Esophagus squamous epithelium (tissue), 5 donors: ENCODE measurements at regions not wholly inside any gene's neighbourhood (a gene's known extent, or its start where the extent isn't known, plus 50 kb on each side); places are given as distances from the start of the nearest gene placed in this dataset.

Experiments
- DNase-seq: peaks from one replicate; lab custom pipeline; 2025; lab: John Stamatoyannopoulos, UW
- H3K27ac ChIP-seq, 4 donors: fragments of 200-600 bp; sonication (generic); one replicate each; pipeline ENCODE4 v1.5.1; 2016 to 2019; ENCODE audit warnings: mild to moderate bottlenecking in 1 of 4
- H3K27me3 ChIP-seq, 4 donors: fragments of 200-600 bp; sonication (generic); 1 replicate in 3 of 4; 2 replicates in 1 of 4; pipeline versions ENCODE4 v1.5.1 to v1.6.0; 2017 to 2021; ENCODE audit warnings: antibody characterized with exemption in 1 of 4
- H3K36me3 ChIP-seq, 3 donors: fragments of 200-600 bp; sonication (generic); one replicate each; pipeline ENCODE4 v1.5.1; 2016 to 2019
- H3K4me1 ChIP-seq, 3 donors: fragments of 200-600 bp; sonication (generic); one replicate each; pipeline ENCODE4 v1.5.1; 2017 to 2019
- H3K4me3 ChIP-seq, 4 donors: fragments of 200-600 bp; sonication (generic); 1 replicate in 3 of 4; 2 replicates in 1 of 4; pipeline ENCODE4 v1.5.1; 2016 to 2019; ENCODE audit warnings: mild to moderate bottlenecking in 2 of 4, moderate library complexity in 1 of 4
- H3K9me3 ChIP-seq, 3 donors: fragments of 200-600 bp; sonication (generic); one replicate each; pipeline ENCODE4 v1.5.1; 2016 to 2019
- CTCF ChIP-seq, 6 experiments: fragments of 450-650 bp in 4 of 6; fragments of 200-600 bp in 2 of 6; sonication (generic) in 2 of 6; IDR thresholded peaks; one replicate each; pipeline ENCODE4 v1.5.1; 2016 to 2019; ENCODE audit warnings: antibody characterized with exemption in 6 of 6, mild to moderate bottlenecking in 4 of 6, moderate library complexity in 4 of 6
- POLR2A ChIP-seq, 4 donors: fragments of 450-650 bp; IDR thresholded peaks; one replicate each; pipeline ENCODE4 v1.6.1; 2017; ENCODE audit warnings: antibody characterized with exemption in 4 of 4, mild to moderate bottlenecking in 4 of 4, moderate library complexity in 3 of 4
- WGBS, 2 donors: methylation state at CpG; one replicate each; pipeline ENCODE4 v1.1.5; 2018; 5-methylcytosine and 5-hydroxymethylcytosine counted together
- intact Hi-C: fragments of 100-400 bp; cut with DNase I; formaldehyde crosslinking; loops from one replicate; pipeline ENCODE4 v1.15.0; 2022
- donor health status: DM: yes; HTN: yes; CAD: no.

- no peak for TF ChIP-seq POLR2A (IDR thresholded peaks at IDR 0.05)
- no peak for TF ChIP-seq CTCF (IDR thresholded peaks at IDR 0.05)
- intact Hi-C loops: no loop called here
- 72 to 82% methylated on average over 3 of the region's 3 CpGs for WGBS, 2 donors
- Histone ChIP-seq H3K27me3 (no peaks in the 10 kb centered on the region), H3K27ac (no peak overlapping the region), H3K36me3 (no peaks in the 10 kb centered on the region), H3K9me3 (no peaks in the 10 kb centered on the region), H3K4me1 (no peaks in the 10 kb centered on the region), H3K4me3 (no peak overlapping the region)
- DNase-seq: no peak
Observed at GRCh38 chr13:22470075-22470474, 710.7 kb upstream of the SGCG start.

DNA sequence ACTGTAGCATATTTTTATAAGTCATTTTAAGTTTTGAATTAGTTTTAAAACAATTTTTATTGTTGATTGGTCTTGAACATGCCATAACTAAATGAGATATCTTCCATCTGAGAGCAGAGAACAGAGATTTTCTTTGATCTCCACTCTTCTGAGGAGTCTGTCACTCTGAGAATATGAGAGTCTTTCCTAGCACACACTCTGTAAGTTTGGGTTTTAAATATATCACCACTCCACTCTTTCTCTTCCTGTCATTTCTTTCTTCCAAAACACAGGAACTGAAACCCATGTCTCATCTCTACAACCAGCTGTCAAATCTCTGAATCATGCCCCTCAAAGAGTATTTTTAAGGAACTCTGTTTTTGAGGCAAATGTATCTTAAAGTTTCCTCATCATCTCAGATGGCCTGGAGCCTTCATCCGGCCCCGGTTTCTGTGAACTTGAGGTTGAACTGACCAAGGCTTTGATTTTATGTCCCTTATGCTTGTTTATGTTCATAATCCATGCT is 698.2 kb upstream of the SGCG start:
- WGBS, 2 donors: 78 to 86% methylated on average over 2 of the region's 2 CpGs
- intact Hi-C loops: no loop called here
- Histone ChIP-seq H3K4me1 (no peaks in the 10 kb centered on the region), H3K36me3 (no peaks in the 10 kb centered on the region), H3K27ac (no peak overlapping the region), H3K27me3 (no peaks in the 10 kb centered on the region), H3K9me3 (no peaks in the 10 kb centered on the region), H3K4me3 (no peak overlapping the region)
- DNase-seq: no peak
- TF ChIP-seq POLR2A (IDR thresholded peaks at IDR 0.05) (no peak), CTCF (IDR thresholded peaks at IDR 0.05) (no peak)

- WGBS, 2 donors: 91 to 93% methylated on average over 1 of the region's 1 CpG
- no peak for DNase-seq
- TF ChIP-seq CTCF (IDR thresholded peaks at IDR 0.05): no peak
- no peak for TF ChIP-seq POLR2A (IDR thresholded peaks at IDR 0.05)
- Histone ChIP-seq H3K9me3 (no peaks in the 10 kb centered on the region), H3K4me1 (no peaks in the 10 kb centered on the region), H3K27me3 (no peaks in the 10 kb centered on the region), H3K27ac (no peak overlapping the region), H3K4me3 (no peak overlapping the region), H3K36me3 (no peaks in the 10 kb centered on the region)
- intact Hi-C loops: no loop called here
Observed at GRCh38 chr13:22483276-22483675, 697.5 kb upstream of the SGCG start.

DNA sequence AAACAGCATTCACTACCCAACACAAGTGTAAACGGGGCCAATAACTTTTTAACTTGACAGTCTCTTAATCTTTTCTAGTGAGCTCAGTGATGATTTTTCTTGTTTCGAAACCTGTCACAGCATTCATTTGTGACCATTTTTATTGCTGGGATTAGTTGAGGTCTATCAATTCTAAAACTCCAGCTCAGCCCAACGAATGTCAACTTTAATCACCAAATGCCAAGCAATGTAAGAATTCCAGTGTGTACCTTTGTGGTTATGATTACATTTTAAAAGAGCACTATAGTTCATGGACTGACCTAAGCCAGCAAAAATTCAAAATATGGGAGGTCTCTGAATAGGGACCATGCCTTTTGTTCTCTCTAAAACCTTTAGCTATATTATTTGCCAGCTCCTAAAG is 694.3 kb upstream of the SGCG start:
- no peak for TF ChIP-seq CTCF (IDR thresholded peaks at IDR 0.05)
- TF ChIP-seq POLR2A (IDR thresholded peaks at IDR 0.05): no peak
- no peaks in the 10 kb centered on the region for H3K27me3 ChIP-seq
- intact Hi-C loops: no loop called here
- no peaks in the 10 kb centered on the region for H3K9me3 ChIP-seq
- no peak for DNase-seq
- 30 to 39% methylated on average over 3 of the region's 3 CpGs for WGBS, 2 donors
- H3K36me3 ChIP-seq: no peaks in the 10 kb centered on the region
- no peaks in the 10 kb centered on the region for H3K4me1 ChIP-seq
- no peak overlapping the region for H3K4me3 ChIP-seq
- no peak overlapping the region for H3K27ac ChIP-seq

DNA sequence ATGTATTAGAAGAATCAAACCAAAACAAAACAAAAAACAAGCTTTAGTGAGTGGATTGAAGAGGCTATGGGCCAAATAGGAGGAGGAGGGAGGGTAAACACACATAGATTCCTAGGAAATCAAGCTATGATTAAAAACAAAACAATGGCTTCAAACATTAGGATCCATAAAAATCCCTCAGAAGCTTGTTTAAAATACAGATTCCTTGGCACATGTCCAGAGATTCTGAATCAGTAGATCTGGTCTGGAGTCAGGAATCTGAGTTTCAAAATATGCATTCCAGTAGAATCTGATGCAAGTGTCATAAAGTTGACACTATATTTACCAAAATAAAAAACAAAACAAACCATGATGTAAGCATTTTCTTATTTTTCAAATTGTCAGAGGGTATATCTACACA is 692.8 kb upstream of the SGCG start:
- Histone ChIP-seq H3K27me3 (no peaks in the 10 kb centered on the region), H3K36me3 (no peaks in the 10 kb centered on the region), H3K27ac (no peak overlapping the region), H3K9me3 (no peaks in the 10 kb centered on the region), H3K4me3 (no peak overlapping the region), H3K4me1 (no peaks in the 10 kb centered on the region)
- TF ChIP-seq CTCF (IDR thresholded peaks at IDR 0.05): no peak
- TF ChIP-seq POLR2A (IDR thresholded peaks at IDR 0.05): no peak
- DNase-seq: no peak
- intact Hi-C loops: no loop called here
